ENCODE measurements at regions not wholly inside any gene's neighbourhood (a gene's known extent, or its start where the extent isn't known, plus 50 kb on each side); places are given as distances from the start of the nearest gene placed in this dataset.

- Histone ChIP-seq H3K4me3 (ENCODE audit: low read length) (no peak overlapping the region), H3K27ac (ENCODE audit: low read length) (no peak overlapping the region), H3K36me3 (ENCODE audit: insufficient read depth, low read depth, low read length) (no peaks in the 10 kb centered on the region), H3K4me1 (ENCODE audit: insufficient read depth, low read length) (peaks cover 12% of the 10 kb centered on the region), H3K9me3 (ENCODE audit: insufficient read depth, low read depth, low read length) (no peaks in the 10 kb centered on the region), H3K9ac (ENCODE audit: low read depth, low read length) (no peak overlapping the region), H3K27me3 (ENCODE audit: insufficient read depth, low read length) (no peaks in the 10 kb centered on the region)
Observed at GRCh38 chr3:36210840-36211651, 169.3 kb upstream of the STAC start.

- Histone ChIP-seq H3K9ac (ENCODE audit: low read depth, low read length) (no peak overlapping the region), H3K27ac (ENCODE audit: low read length) (no peak overlapping the region), H3K27me3 (ENCODE audit: insufficient read depth, low read length) (no peaks in the 10 kb centered on the region), H3K4me3 (ENCODE audit: low read length) (no peak overlapping the region), H3K4me1 (ENCODE audit: insufficient read depth, low read length) (peaks cover 11% of the 10 kb centered on the region), H3K36me3 (ENCODE audit: insufficient read depth, low read depth, low read length) (no peaks in the 10 kb centered on the region), H3K9me3 (ENCODE audit: insufficient read depth, low read depth, low read length) (no peaks in the 10 kb centered on the region)
Observed at GRCh38 chr3:36211652-36211999, 168.7 kb upstream of the STAC start.

- H3K4me3 ChIP-seq (ENCODE audit: low read length): no peak overlapping the region
- H3K27ac ChIP-seq (ENCODE audit: low read length): no peak overlapping the region
- H3K36me3 ChIP-seq (ENCODE audit: insufficient read depth, low read depth, low read length): no peaks in the 10 kb centered on the region
- H3K9me3 ChIP-seq (ENCODE audit: insufficient read depth, low read depth, low read length): no peaks in the 10 kb centered on the region
- no peak overlapping the region for H3K9ac ChIP-seq (ENCODE audit: low read depth, low read length)
- peaks cover 5% of the 10 kb centered on the region for H3K4me1 ChIP-seq (ENCODE audit: insufficient read depth, low read length)
- H3K27me3 ChIP-seq (ENCODE audit: insufficient read depth, low read length): no peaks in the 10 kb centered on the region
Observed at GRCh38 chr3:36212251-36212650, 168.1 kb upstream of the STAC start.

DNA sequence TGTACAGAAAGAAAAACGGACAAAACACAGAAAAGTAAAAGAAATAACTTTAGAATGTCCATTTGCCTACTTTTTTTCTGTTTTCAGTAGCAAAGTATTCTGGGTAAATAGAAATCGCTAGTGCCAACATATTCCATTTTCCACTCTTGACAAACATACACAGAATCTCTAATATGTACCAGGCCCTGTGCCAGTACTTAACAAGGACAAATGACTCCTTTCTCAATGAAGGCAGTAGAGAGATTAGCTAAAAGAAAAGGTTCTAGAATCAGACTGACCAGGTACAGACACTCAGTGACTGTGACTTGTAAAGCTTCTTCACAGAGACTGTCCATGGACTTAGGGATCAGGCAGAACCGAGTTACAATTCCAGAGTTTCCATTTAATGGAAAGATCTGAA lies 165.8 kb upstream of the STAC start:
- H3K4me3 ChIP-seq (ENCODE audit: low read length): no peak overlapping the region
- H3K9ac ChIP-seq (ENCODE audit: low read depth, low read length): no peak overlapping the region
- no peak overlapping the region for H3K27ac ChIP-seq (ENCODE audit: low read length)
- no peaks in the 10 kb centered on the region for H3K27me3 ChIP-seq (ENCODE audit: insufficient read depth, low read length)
- H3K4me1 ChIP-seq (ENCODE audit: insufficient read depth, low read length): no peaks in the 10 kb centered on the region
- H3K9me3 ChIP-seq (ENCODE audit: insufficient read depth, low read depth, low read length): no peaks in the 10 kb centered on the region
- no peaks in the 10 kb centered on the region for H3K36me3 ChIP-seq (ENCODE audit: insufficient read depth, low read depth, low read length)

GRCh38 chr3:36215241-36215640 lies 165.1 kb upstream of the STAC start:
- no peak overlapping the region for H3K27ac ChIP-seq (ENCODE audit: low read length)
- no peaks in the 10 kb centered on the region for H3K36me3 ChIP-seq (ENCODE audit: insufficient read depth, low read depth, low read length)
- no peak overlapping the region for H3K4me3 ChIP-seq (ENCODE audit: low read length)
- H3K9me3 ChIP-seq (ENCODE audit: insufficient read depth, low read depth, low read length): no peaks in the 10 kb centered on the region
- H3K27me3 ChIP-seq (ENCODE audit: insufficient read depth, low read length): no peaks in the 10 kb centered on the region
- H3K4me1 ChIP-seq (ENCODE audit: insufficient read depth, low read length): no peaks in the 10 kb centered on the region
- H3K9ac ChIP-seq (ENCODE audit: low read depth, low read length): no peak overlapping the region

DNA sequence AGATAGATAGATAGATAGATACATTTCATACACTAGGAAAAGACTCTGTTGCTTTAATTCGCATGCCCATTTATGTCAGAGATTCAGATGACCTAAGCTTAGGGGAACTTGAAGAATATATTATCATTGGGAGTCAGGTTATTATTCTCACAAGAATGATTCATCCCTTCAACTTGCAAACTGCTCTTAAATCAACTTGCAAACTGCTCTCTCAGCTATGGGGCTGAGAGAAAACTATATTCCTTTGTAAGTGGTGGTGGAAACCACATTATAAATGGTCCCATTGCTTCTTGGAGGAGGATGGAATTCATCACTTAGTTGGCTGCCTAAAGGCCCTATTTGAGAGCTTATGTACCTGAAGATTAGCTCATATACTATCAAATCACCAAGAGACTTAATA lies 160.9 kb upstream of the STAC start:
- Histone ChIP-seq H3K4me3 (ENCODE audit: low read length) (no peak overlapping the region), H3K9ac (ENCODE audit: low read depth, low read length) (no peak overlapping the region), H3K27me3 (ENCODE audit: insufficient read depth, low read length) (no peaks in the 10 kb centered on the region), H3K4me1 (ENCODE audit: insufficient read depth, low read length) (no peaks in the 10 kb centered on the region), H3K27ac (ENCODE audit: low read length) (no peak overlapping the region), H3K9me3 (ENCODE audit: insufficient read depth, low read depth, low read length) (no peaks in the 10 kb centered on the region), H3K36me3 (ENCODE audit: insufficient read depth, low read depth, low read length) (no peaks in the 10 kb centered on the region)

- no peaks in the 10 kb centered on the region for H3K9me3 ChIP-seq (ENCODE audit: insufficient read depth, low read depth, low read length)
- H3K27ac ChIP-seq (ENCODE audit: low read length): no peak overlapping the region
- no peak overlapping the region for H3K4me3 ChIP-seq (ENCODE audit: low read length)
- H3K27me3 ChIP-seq (ENCODE audit: insufficient read depth, low read length): no peaks in the 10 kb centered on the region
- no peak overlapping the region for H3K9ac ChIP-seq (ENCODE audit: low read depth, low read length)
- H3K36me3 ChIP-seq (ENCODE audit: insufficient read depth, low read depth, low read length): no peaks in the 10 kb centered on the region
- H3K4me1 ChIP-seq (ENCODE audit: insufficient read depth, low read length): no peaks in the 10 kb centered on the region
Observed at GRCh38 chr3:36220173-36220572, 160.1 kb upstream of the STAC start.

- Histone ChIP-seq H3K36me3 (ENCODE audit: insufficient read depth, low read depth, low read length) (no peaks in the 10 kb centered on the region), H3K9me3 (ENCODE audit: insufficient read depth, low read depth, low read length) (no peaks in the 10 kb centered on the region), H3K4me3 (ENCODE audit: low read length) (no peak overlapping the region), H3K9ac (ENCODE audit: low read depth, low read length) (no peak overlapping the region), H3K27me3 (ENCODE audit: insufficient read depth, low read length) (no peaks in the 10 kb centered on the region), H3K27ac (ENCODE audit: low read length) (no peak overlapping the region), H3K4me1 (ENCODE audit: insufficient read depth, low read length) (no peaks in the 10 kb centered on the region)
Observed at GRCh38 chr3:36221975-36222374, 158.3 kb upstream of the STAC start.

DNA sequence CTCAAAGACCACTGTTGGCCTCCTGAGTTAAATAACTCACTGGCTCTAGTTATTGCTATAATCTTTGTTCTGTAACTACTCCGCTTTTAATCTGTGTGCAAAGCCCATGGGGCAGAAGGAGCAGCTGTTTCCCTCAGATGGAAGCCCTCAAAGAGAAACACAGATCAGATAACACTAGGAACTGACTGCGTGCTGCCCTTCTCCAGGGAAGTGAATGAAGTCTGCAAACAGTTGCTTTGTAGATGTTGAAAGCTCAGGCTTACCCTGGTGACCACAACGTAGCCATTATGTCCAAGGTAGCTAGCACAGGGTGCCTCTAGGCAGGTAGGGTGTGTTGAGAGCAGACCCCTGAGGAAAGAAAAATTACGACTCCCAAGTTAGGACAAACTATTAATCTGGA lies 152.3 kb upstream of the STAC start:
- Histone ChIP-seq H3K4me1 (ENCODE audit: insufficient read depth, low read length) (no peaks in the 10 kb centered on the region), H3K27ac (ENCODE audit: low read length) (no peak overlapping the region), H3K27me3 (ENCODE audit: insufficient read depth, low read length) (no peaks in the 10 kb centered on the region), H3K9me3 (ENCODE audit: insufficient read depth, low read depth, low read length) (no peaks in the 10 kb centered on the region), H3K9ac (ENCODE audit: low read depth, low read length) (no peak overlapping the region), H3K4me3 (ENCODE audit: low read length) (no peak overlapping the region), H3K36me3 (ENCODE audit: insufficient read depth, low read depth, low read length) (no peaks in the 10 kb centered on the region)

- no peak overlapping the region for H3K4me3 ChIP-seq (ENCODE audit: low read length)
- no peaks in the 10 kb centered on the region for H3K27me3 ChIP-seq (ENCODE audit: insufficient read depth, low read length)
- no peak overlapping the region for H3K27ac ChIP-seq (ENCODE audit: low read length)
- no peaks in the 10 kb centered on the region for H3K4me1 ChIP-seq (ENCODE audit: insufficient read depth, low read length)
- no peaks in the 10 kb centered on the region for H3K9me3 ChIP-seq (ENCODE audit: insufficient read depth, low read depth, low read length)
- no peaks in the 10 kb centered on the region for H3K36me3 ChIP-seq (ENCODE audit: insufficient read depth, low read depth, low read length)
- no peak overlapping the region for H3K9ac ChIP-seq (ENCODE audit: low read depth, low read length)
Observed at GRCh38 chr3:36229496-36229895, 150.8 kb upstream of the STAC start.

DNA sequence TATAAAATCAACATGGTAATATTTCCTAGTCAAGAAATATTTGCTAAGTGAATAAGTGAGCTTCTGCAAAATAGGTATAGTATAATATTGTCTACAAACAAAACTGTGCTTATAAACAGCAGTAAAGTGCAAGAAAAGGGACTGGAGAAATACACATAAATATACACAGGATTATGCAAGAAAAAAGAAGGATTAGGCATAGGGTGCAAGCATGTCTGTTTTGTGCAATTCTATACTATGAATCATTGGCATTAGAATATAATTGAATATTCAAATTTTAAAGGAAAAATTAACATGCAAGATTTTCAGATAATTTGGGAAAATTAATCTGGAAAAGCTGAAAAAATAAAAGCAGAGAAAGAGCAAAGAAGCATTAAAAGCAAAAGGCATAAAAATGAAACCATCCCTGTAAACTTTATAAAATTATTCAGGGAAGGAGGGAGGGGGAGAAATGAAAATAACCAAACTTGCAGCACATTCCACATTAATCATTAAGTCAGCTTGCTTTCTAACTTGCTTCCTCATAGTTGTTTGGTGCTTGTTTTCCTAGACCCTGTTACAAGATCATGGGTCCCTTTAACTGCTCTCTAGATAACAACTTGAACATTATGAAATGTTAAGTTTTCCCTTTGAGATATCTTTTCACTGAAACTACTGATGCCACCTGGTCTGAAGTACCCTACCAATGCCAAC lies 147.4 kb upstream of the STAC start:
- H3K27me3 ChIP-seq (ENCODE audit: insufficient read depth, low read length): no peaks in the 10 kb centered on the region
- no peak overlapping the region for H3K4me3 ChIP-seq (ENCODE audit: low read length)
- no peak overlapping the region for H3K9ac ChIP-seq (ENCODE audit: low read depth, low read length)
- no peak overlapping the region for H3K27ac ChIP-seq (ENCODE audit: low read length)
- H3K9me3 ChIP-seq (ENCODE audit: insufficient read depth, low read depth, low read length): peaks cover 3% of the 10 kb centered on the region; the same call in 1 of the 2 replicates
- no peaks in the 10 kb centered on the region for H3K4me1 ChIP-seq (ENCODE audit: insufficient read depth, low read length)
- no peaks in the 10 kb centered on the region for H3K36me3 ChIP-seq (ENCODE audit: insufficient read depth, low read depth, low read length)

- H3K4me1 ChIP-seq (ENCODE audit: insufficient read depth, low read length): no peaks in the 10 kb centered on the region
- no peaks in the 10 kb centered on the region for H3K36me3 ChIP-seq (ENCODE audit: insufficient read depth, low read depth, low read length)
- H3K27me3 ChIP-seq (ENCODE audit: insufficient read depth, low read length): no peaks in the 10 kb centered on the region
- no peak overlapping the region for H3K9ac ChIP-seq (ENCODE audit: low read depth, low read length)
- H3K27ac ChIP-seq (ENCODE audit: low read length): no peak overlapping the region
- no peaks in the 10 kb centered on the region for H3K9me3 ChIP-seq (ENCODE audit: insufficient read depth, low read depth, low read length)
- no peak overlapping the region for H3K4me3 ChIP-seq (ENCODE audit: low read length)
Observed at GRCh38 chr3:36244728-36245127, 135.6 kb upstream of the STAC start.

Measured in iPS-20b (cell line).